ENCODE measurements at regions not wholly inside any gene's neighbourhood (a gene's known extent, or its start where the extent isn't known, plus 50 kb on each side); places are given as distances from the start of the nearest gene placed in this dataset.

- TF ChIP-seq MAX (IDR thresholded peaks at IDR 0.05), result no peak
- TF ChIP-seq, protein P1, sequence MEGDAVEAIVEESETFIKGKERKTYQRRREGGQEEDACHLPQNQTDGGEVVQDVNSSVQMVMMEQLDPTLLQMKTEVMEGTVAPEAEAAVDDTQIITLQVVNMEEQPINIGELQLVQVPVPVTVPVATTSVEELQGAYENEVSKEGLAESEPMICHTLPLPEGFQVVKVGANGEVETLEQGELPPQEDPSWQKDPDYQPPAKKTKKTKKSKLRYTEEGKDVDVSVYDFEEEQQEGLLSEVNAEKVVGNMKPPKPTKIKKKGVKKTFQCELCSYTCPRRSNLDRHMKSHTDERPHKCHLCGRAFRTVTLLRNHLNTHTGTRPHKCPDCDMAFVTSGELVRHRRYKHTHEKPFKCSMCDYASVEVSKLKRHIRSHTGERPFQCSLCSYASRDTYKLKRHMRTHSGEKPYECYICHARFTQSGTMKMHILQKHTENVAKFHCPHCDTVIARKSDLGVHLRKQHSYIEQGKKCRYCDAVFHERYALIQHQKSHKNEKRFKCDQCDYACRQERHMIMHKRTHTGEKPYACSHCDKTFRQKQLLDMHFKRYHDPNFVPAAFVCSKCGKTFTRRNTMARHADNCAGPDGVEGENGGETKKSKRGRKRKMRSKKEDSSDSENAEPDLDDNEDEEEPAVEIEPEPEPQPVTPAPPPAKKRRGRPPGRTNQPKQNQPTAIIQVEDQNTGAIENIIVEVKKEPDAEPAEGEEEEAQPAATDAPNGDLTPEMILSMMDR (IDR thresholded peaks at IDR 0.05), result no peak
- TF ChIP-seq, protein P2, sequence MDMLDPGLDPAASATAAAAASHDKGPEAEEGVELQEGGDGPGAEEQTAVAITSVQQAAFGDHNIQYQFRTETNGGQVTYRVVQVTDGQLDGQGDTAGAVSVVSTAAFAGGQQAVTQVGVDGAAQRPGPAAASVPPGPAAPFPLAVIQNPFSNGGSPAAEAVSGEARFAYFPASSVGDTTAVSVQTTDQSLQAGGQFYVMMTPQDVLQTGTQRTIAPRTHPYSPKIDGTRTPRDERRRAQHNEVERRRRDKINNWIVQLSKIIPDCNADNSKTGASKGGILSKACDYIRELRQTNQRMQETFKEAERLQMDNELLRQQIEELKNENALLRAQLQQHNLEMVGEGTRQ (IDR thresholded peaks at IDR 0.05), result no peak
- no peak for TF ChIP-seq POLR2A (IDR thresholded peaks at IDR 0.05; ENCODE audit: low read length)
- TF ChIP-seq, protein P3, sequence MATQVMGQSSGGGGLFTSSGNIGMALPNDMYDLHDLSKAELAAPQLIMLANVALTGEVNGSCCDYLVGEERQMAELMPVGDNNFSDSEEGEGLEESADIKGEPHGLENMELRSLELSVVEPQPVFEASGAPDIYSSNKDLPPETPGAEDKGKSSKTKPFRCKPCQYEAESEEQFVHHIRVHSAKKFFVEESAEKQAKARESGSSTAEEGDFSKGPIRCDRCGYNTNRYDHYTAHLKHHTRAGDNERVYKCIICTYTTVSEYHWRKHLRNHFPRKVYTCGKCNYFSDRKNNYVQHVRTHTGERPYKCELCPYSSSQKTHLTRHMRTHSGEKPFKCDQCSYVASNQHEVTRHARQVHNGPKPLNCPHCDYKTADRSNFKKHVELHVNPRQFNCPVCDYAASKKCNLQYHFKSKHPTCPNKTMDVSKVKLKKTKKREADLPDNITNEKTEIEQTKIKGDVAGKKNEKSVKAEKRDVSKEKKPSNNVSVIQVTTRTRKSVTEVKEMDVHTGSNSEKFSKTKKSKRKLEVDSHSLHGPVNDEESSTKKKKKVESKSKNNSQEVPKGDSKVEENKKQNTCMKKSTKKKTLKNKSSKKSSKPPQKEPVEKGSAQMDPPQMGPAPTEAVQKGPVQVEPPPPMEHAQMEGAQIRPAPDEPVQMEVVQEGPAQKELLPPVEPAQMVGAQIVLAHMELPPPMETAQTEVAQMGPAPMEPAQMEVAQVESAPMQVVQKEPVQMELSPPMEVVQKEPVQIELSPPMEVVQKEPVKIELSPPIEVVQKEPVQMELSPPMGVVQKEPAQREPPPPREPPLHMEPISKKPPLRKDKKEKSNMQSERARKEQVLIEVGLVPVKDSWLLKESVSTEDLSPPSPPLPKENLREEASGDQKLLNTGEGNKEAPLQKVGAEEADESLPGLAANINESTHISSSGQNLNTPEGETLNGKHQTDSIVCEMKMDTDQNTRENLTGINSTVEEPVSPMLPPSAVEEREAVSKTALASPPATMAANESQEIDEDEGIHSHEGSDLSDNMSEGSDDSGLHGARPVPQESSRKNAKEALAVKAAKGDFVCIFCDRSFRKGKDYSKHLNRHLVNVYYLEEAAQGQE (IDR thresholded peaks at IDR 0.05), result no peak
- TF ChIP-seq EP300 (IDR thresholded peaks at IDR 0.05), result no peak
- TF ChIP-seq PHF8 (IDR thresholded peaks at IDR 0.05; ENCODE audit: borderline replicate concordance, low read depth), result no peak
- no peak for TF ChIP-seq JUN (IDR thresholded peaks at IDR 0.05)
- no peak for TF ChIP-seq MYC (IDR thresholded peaks at IDR 0.05; ENCODE audit: borderline replicate concordance, low read length)
These were observed 464.0 kb downstream of the KCNJ3 start for GRCh38 chr2:155162494-155162893.

Data from A549 (cell line).